PC-3 (cell line): ENCODE measurements at regions not wholly inside any gene's neighbourhood (a gene's known extent, or its start where the extent isn't known, plus 50 kb on each side); places are given as distances from the start of the nearest gene placed in this dataset.

Experiments used
- ATAC-seq: fragments of 200-7000 bp; cut with Tn5 transposase; 2 replicates; pipeline ENCODE4 v1.9.1; 2020; ENCODE audit warnings: mild to moderate bottlenecking, moderate library complexity
- BruUV-seq: library from RNA; stranded (reverse); fragments of 400-500 nt; replicated peaks from 2 replicates; lab custom pipeline; 2021; lab: Mats Ljungman, UMichigan
- CTCF ChIA-PET: fragments of 300-600 bp; sonication (Branson Sonifier 250); formaldehyde crosslinking; loops from one replicate; lab custom pipeline; 2022; ENCODE audit warnings: antibody characterized with exemption; lab: Charles Lee
- POLR2A ChIA-PET: fragments of 300-600 bp; sonication (Branson Sonifier 250); formaldehyde crosslinking; loops from one replicate; lab custom pipeline; 2022; ENCODE audit warnings: antibody characterized with exemption; ENCODE audit not compliant: unreplicated experiment; lab: Charles Lee
- DNase-seq: peaks from one replicate; pipeline ENCODE4 v3.0.0-alpha.2; 2015
- H2AFZ ChIP-seq: fragments of 300-600 bp; sonication (generic); 2 replicates; pipeline ENCODE4 v1.6.0; 2016; ENCODE audit warnings: antibody characterized with exemption, low read length
- H3F3A ChIP-seq: fragments of 300-600 bp; sonication (generic); one replicate; pipeline ENCODE4 v1.6.0; 2017; ENCODE audit warnings: antibody characterized with exemption, low read length, control low read depth, mild to moderate bottlenecking; ENCODE audit not compliant: unreplicated experiment
- H3K27ac ChIP-seq: fragments of 300-600 bp; sonication (generic); 2 replicates; pipeline ENCODE4 v1.5.1; 2016; ENCODE audit warnings: mild to moderate bottlenecking, low read length
- H3K27me3 ChIP-seq: fragments of 300-600 bp; sonication (generic); 2 replicates; pipeline ENCODE4 v1.6.1; 2016; ENCODE audit warnings: low read length, mixed read lengths
- H3K36me3 ChIP-seq: fragments of 300-600 bp; sonication (generic); 2 replicates; pipeline ENCODE4 v1.6.1; 2016; ENCODE audit warnings: low read depth, mixed run types, low read length, mixed read lengths
- H3K4me1 ChIP-seq: fragments of 300-600 bp; sonication (generic); 2 replicates; pipeline ENCODE4 v1.5.1; 2016; ENCODE audit warnings: low read length; ENCODE audit not compliant: insufficient read depth
- H3K4me2 ChIP-seq: fragments of 300-600 bp; sonication (generic); 2 replicates; pipeline ENCODE4 v1.6.0; 2016; ENCODE audit warnings: low read length
- H3K4me3 ChIP-seq: fragments of 300-600 bp; sonication (generic); 2 replicates; pipeline ENCODE4 v1.5.1; 2016; ENCODE audit warnings: mild to moderate bottlenecking, low read length, mixed read lengths
- H3K79me2 ChIP-seq: fragments of 300-600 bp; sonication (generic); 2 replicates; pipeline ENCODE4 v1.6.1; 2017; ENCODE audit warnings: low read length, mixed read lengths
- H3K9ac ChIP-seq: fragments of 300-600 bp; sonication (generic); 2 replicates; pipeline ENCODE4 v1.6.0; 2016; ENCODE audit warnings: mild to moderate bottlenecking, low read length
- H3K9me2 ChIP-seq: fragments of 300-600 bp; sonication (generic); replicated peaks from 2 replicates; pipeline ENCODE4 v1.6.1; 2016; ENCODE audit warnings: mixed run types, low read length, mixed read lengths
- H3K9me3 ChIP-seq: fragments of 300-600 bp; sonication (generic); 2 replicates; pipeline ENCODE4 v1.6.1; 2016; ENCODE audit warnings: low read length, mixed read lengths
- H4K20me1 ChIP-seq: fragments of 300-600 bp; sonication (generic); 2 replicates; pipeline ENCODE4 v1.6.1; 2016; ENCODE audit warnings: low read length, mixed read lengths
- EZH2 ChIP-seq: fragments of 300-600 bp; sonication (generic); IDR thresholded peaks from one replicate; pipeline ENCODE4 v1.6.1; 2017; ENCODE audit warnings: antibody characterized with exemption, mild to moderate bottlenecking, low read length; ENCODE audit not compliant: unreplicated experiment
- EZH2phosphoT487 ChIP-seq: fragments of 300-600 bp; sonication (generic); IDR thresholded peaks from 2 replicates; pipeline ENCODE4 v1.6.1; 2018; ENCODE audit warnings: mild to moderate bottlenecking, antibody characterized with exemption, low read length, borderline replicate concordance
- intact Hi-C: fragments of 100-400 bp; cut with micrococcal nuclease; formaldehyde crosslinking; loops from 2 replicates; pipeline ENCODE4 v1.9.0; 2023
- TF ChIP-seq, protein P1 (sequence below): fragments of 300-600 bp; sonication (generic); conservative IDR thresholded peaks from 2 replicates; pipeline ENCODE4 v1.5.1; 2017; ENCODE audit warnings: antibody characterized with exemption, low read depth, mild to moderate bottlenecking, low read length

DNA sequence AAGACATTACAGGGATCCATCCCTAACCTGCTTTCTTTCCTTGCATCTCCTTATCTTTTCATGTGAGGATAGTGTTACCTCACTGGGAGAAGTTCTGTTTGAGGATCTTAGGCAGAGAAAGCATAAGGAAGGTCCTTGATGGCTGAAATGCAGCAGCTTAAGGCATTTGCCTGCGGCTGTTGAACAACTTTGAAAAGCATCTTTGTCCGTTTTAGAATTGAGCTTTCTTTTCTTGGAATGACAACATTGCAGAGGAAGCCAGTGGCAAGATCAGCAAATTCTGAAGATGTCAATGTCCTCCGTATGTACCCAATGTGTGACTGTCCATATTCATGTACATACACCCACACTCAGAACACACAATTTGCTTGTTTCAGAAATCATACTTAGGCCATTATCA lies 436.2 kb downstream of the GABRG2 start:
- POLR2A ChIA-PET, result no interaction called here

DNA sequence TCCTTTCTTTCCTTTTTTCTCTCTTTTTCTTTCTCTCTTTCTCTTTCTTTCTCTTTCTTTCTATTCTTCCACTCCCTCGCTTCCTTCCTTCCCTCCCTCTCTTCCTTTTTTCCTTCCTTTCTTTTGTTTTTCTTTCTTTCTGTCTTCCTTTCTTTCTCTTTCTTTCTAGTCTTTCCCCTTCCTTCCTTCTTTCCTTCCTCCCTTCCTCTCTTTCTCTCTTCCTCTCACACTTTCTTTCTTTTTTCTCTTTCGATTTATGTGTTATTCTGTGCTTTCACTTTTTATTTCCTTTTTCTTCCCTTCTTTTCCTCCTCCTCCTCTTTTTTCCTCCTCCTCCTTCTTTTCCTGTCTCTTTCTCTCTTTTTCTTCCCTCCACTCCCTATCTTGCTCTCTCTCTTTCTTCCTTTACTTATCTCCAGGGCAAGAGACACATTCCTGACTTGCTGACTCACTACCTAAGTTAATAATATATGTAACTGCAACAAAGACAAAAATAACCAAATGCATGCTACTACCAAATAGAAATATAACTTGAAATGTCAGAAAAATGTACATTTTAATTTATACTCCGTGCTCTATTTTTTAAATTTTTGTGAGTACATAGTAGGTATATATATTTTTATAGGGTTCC lies 445.5 kb downstream of the GABRG2 start:
- no peak overlapping the region for H3K27ac ChIP-seq
- no peaks in the 10 kb centered on the region for H3F3A ChIP-seq
- no peak overlapping the region for H3K9ac ChIP-seq
- H3K4me2 ChIP-seq, result peak overlapping the region; percentile 32; the same call in 1 of the 2 replicates
- H4K20me1 ChIP-seq, result no peaks in the 10 kb centered on the region
- H3K4me1 ChIP-seq, result no peaks in the 10 kb centered on the region
- no peak for TF ChIP-seq EZH2phosphoT487
- TF ChIP-seq, protein P1, sequence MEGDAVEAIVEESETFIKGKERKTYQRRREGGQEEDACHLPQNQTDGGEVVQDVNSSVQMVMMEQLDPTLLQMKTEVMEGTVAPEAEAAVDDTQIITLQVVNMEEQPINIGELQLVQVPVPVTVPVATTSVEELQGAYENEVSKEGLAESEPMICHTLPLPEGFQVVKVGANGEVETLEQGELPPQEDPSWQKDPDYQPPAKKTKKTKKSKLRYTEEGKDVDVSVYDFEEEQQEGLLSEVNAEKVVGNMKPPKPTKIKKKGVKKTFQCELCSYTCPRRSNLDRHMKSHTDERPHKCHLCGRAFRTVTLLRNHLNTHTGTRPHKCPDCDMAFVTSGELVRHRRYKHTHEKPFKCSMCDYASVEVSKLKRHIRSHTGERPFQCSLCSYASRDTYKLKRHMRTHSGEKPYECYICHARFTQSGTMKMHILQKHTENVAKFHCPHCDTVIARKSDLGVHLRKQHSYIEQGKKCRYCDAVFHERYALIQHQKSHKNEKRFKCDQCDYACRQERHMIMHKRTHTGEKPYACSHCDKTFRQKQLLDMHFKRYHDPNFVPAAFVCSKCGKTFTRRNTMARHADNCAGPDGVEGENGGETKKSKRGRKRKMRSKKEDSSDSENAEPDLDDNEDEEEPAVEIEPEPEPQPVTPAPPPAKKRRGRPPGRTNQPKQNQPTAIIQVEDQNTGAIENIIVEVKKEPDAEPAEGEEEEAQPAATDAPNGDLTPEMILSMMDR, result no peak
- no peak for TF ChIP-seq EZH2
- BruUV-seq, result no TSS peak
- ATAC-seq (no peak), DNase-seq (peak; percentile 12)
- intact Hi-C loops, result no loop called here
- H3K79me2 ChIP-seq, result no peaks in the 10 kb centered on the region
- H3K36me3 ChIP-seq, result no peaks in the 10 kb centered on the region
- ChIA-PET CTCF (no interaction called here), POLR2A (no interaction called here)
- no peak overlapping the region for H3K4me3 ChIP-seq
- H2AFZ ChIP-seq, result no peak overlapping the region
- H3K9me3 ChIP-seq, result no peaks in the 10 kb centered on the region
- no peaks in the 10 kb centered on the region for H3K27me3 ChIP-seq
- no peaks in the 10 kb centered on the region for H3K9me2 ChIP-seq

More for the DNA sequence above, 436.2 kb downstream of the GABRG2 start:
- Histone ChIP-seq H3F3A (no peaks in the 10 kb centered on the region), H3K79me2 (no peaks in the 10 kb centered on the region), H3K9me3 (no peaks in the 10 kb centered on the region), H3K4me2 (no peak overlapping the region), H3K27me3 (no peaks in the 10 kb centered on the region), H2AFZ (no peak overlapping the region), H3K27ac (no peak overlapping the region), H3K9ac (no peak overlapping the region), H3K36me3 (no peaks in the 10 kb centered on the region), H3K9me2 (no peaks in the 10 kb centered on the region), H4K20me1 (no peaks in the 10 kb centered on the region), H3K4me3 (no peak overlapping the region), H3K4me1 (no peaks in the 10 kb centered on the region)
- ATAC-seq (no peak), DNase-seq (no peak)
- CTCF ChIA-PET, result no interaction called here
- intact Hi-C loops, result no loop called here
- no TSS peak for BruUV-seq
- TF ChIP-seq, protein P1, result no peak
- no peak for TF ChIP-seq EZH2phosphoT487
- no peak for TF ChIP-seq EZH2

DNA sequence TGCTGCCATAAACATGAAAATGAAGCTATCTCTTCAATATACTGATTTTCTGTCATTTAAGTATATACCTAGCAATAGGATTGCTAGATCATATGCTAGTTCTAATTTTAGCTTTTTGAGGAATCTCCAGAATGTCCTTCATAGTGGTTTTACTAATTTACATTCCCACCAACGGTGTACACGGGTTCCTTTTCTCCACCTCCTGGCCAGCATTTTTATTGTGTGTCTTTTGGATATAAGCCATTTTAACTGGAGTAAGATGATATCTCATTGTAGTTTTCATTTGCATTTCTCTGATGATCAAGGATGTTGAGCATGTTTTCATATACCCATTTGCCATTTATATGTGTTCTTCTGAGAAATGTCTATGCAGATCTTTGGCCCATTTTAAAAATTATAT lies 446.5 kb downstream of the GABRG2 start:
- no peaks in the 10 kb centered on the region for H3K9me2 ChIP-seq
- no peak overlapping the region for H3K4me2 ChIP-seq
- no peak overlapping the region for H3K27ac ChIP-seq
- no peaks in the 10 kb centered on the region for H3F3A ChIP-seq
- ChIA-PET CTCF (no interaction called here), POLR2A (no interaction called here)
- H2AFZ ChIP-seq, result no peak overlapping the region
- no peaks in the 10 kb centered on the region for H3K79me2 ChIP-seq
- BruUV-seq, result no TSS peak
- intact Hi-C loops, result no loop called here
- DNase-seq (peak; percentile 22), ATAC-seq (no peak)
- H3K9ac ChIP-seq, result no peak overlapping the region
- no peak for TF ChIP-seq EZH2
- TF ChIP-seq, protein P1, result no peak
- no peak for TF ChIP-seq EZH2phosphoT487
- H3K4me3 ChIP-seq, result no peak overlapping the region
- H3K4me1 ChIP-seq, result no peaks in the 10 kb centered on the region
- H3K9me3 ChIP-seq, result no peaks in the 10 kb centered on the region; the same call in 1 of the 2 replicates
- no peaks in the 10 kb centered on the region for H3K36me3 ChIP-seq
- no peaks in the 10 kb centered on the region for H3K27me3 ChIP-seq
- no peaks in the 10 kb centered on the region for H4K20me1 ChIP-seq
